ENCODE measurements at regions not wholly inside any gene's neighbourhood (a gene's known extent, or its start where the extent isn't known, plus 50 kb on each side); places are given as distances from the start of the nearest gene placed in this dataset.

- TF ChIP-seq, protein P1, sequence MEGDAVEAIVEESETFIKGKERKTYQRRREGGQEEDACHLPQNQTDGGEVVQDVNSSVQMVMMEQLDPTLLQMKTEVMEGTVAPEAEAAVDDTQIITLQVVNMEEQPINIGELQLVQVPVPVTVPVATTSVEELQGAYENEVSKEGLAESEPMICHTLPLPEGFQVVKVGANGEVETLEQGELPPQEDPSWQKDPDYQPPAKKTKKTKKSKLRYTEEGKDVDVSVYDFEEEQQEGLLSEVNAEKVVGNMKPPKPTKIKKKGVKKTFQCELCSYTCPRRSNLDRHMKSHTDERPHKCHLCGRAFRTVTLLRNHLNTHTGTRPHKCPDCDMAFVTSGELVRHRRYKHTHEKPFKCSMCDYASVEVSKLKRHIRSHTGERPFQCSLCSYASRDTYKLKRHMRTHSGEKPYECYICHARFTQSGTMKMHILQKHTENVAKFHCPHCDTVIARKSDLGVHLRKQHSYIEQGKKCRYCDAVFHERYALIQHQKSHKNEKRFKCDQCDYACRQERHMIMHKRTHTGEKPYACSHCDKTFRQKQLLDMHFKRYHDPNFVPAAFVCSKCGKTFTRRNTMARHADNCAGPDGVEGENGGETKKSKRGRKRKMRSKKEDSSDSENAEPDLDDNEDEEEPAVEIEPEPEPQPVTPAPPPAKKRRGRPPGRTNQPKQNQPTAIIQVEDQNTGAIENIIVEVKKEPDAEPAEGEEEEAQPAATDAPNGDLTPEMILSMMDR (IDR thresholded peaks at IDR 0.05), result no peak
- no peak for TF ChIP-seq POLR2AphosphoS5 (IDR thresholded peaks at IDR 0.05)
Measured at GRCh38 chr13:61575973-61576372, 160.3 kb upstream of the PCDH20 start.

All from gastroesophageal sphincter (tissue), 3 donors.